LNCaP clone FGC (cell line): ENCODE measurements at regions not wholly inside any gene's neighbourhood (a gene's known extent, or its start where the extent isn't known, plus 50 kb on each side); places are given as distances from the start of the nearest gene placed in this dataset.
"Not testable (repeated sequence)": the region's sequence is repeated elsewhere in the genome, so short reads cannot be mapped to it uniquely, and the experiment has no call there.

ENCODE experiments used
- DNase-seq: peaks from one replicate; pipeline ENCODE4 v3.0.0-alpha.2; 2011; ENCODE audit warnings: low read depth
- H3K4me3 ChIP-seq: 2 replicates; pipeline ENCODE4 v1.5.1; 2011; ENCODE audit warnings: mild to moderate bottlenecking, low read depth, low read length, control low read depth
- CTCF ChIP-seq: IDR thresholded peaks from 2 replicates; pipeline ENCODE4 v1.5.1; 2012; ENCODE audit warnings: mild to moderate bottlenecking; ENCODE audit not compliant: control insufficient read depth, insufficient read depth; ENCODE audit errors: extremely low read depth

- TF ChIP-seq CTCF, result no peak
Observed at GRCh38 chr1:218930000-218930399, 243.7 kb upstream of the LYPLAL1 start.

GRCh38 chr1:218930472-218931241 is 243.0 kb upstream of the LYPLAL1 start:
- no peak for TF ChIP-seq CTCF
- no peak overlapping the region for H3K4me3 ChIP-seq
- no peak for DNase-seq

More at GRCh38 chr1:218930000-218930399, 243.7 kb upstream of the LYPLAL1 start:
- no peak overlapping the region for H3K4me3 ChIP-seq
- no peak for DNase-seq

GRCh38 chr1:218931324-218931723 is 242.4 kb upstream of the LYPLAL1 start:
- no peak for DNase-seq
- TF ChIP-seq CTCF, result no peak
- no peak overlapping the region for H3K4me3 ChIP-seq

GRCh38 chr1:218933513-218933912 is 240.2 kb upstream of the LYPLAL1 start:
- TF ChIP-seq CTCF, result no peak
- H3K4me3 ChIP-seq, result no peak overlapping the region
- DNase-seq, result no peak

- H3K4me3 ChIP-seq, DNase-seq: not testable (repeated sequence)
Observed at GRCh38 chr1:218935408-218935807, 238.3 kb upstream of the LYPLAL1 start.

GRCh38 chr1:218938259-218938658 is 235.4 kb upstream of the LYPLAL1 start:
- no peak overlapping the region for H3K4me3 ChIP-seq
- DNase-seq, result no peak
- TF ChIP-seq CTCF, result no peak

- DNase-seq, result no peak
- TF ChIP-seq CTCF, result no peak
- no peak overlapping the region for H3K4me3 ChIP-seq
Observed at GRCh38 chr1:218939095-218939494, 234.6 kb upstream of the LYPLAL1 start.
